ENCODE measurements at regions not wholly inside any gene's neighbourhood (a gene's known extent, or its start where the extent isn't known, plus 50 kb on each side); places are given as distances from the start of the nearest gene placed in this dataset.

- no peak for TF ChIP-seq ZNF280D (tag by site-specific recombination; IDR thresholded peaks at IDR 0.05)
- no peak for TF ChIP-seq ZNF37A (tag by site-specific recombination; IDR thresholded peaks at IDR 0.05)
- no peak for TF ChIP-seq CTCF (tag by site-specific recombination; IDR thresholded peaks at IDR 0.05)
- TF ChIP-seq REPIN1 (tag by site-specific recombination; IDR thresholded peaks at IDR 0.05; ENCODE audit: low read depth): no peak
Measured at GRCh38 chr17:13176436-13176835, 158.6 kb upstream of the ELAC2 start.
